PC-3 (cell line): ENCODE measurements at regions not wholly inside any gene's neighbourhood (a gene's known extent, or its start where the extent isn't known, plus 50 kb on each side); places are given as distances from the start of the nearest gene placed in this dataset.

Experiments used
- ATAC-seq: fragments of 200-7000 bp; cut with Tn5 transposase; 2 replicates; pipeline ENCODE4 v1.9.1; 2020; ENCODE audit warnings: mild to moderate bottlenecking, moderate library complexity
- BruUV-seq: library from RNA; stranded (reverse); fragments of 400-500 nt; replicated peaks from 2 replicates; lab custom pipeline; 2021; lab: Mats Ljungman, UMichigan
- CTCF ChIA-PET: fragments of 300-600 bp; sonication (Branson Sonifier 250); formaldehyde crosslinking; loops from one replicate; lab custom pipeline; 2022; ENCODE audit warnings: antibody characterized with exemption; lab: Charles Lee
- POLR2A ChIA-PET: fragments of 300-600 bp; sonication (Branson Sonifier 250); formaldehyde crosslinking; loops from one replicate; lab custom pipeline; 2022; ENCODE audit warnings: antibody characterized with exemption; ENCODE audit not compliant: unreplicated experiment; lab: Charles Lee
- DNase-seq: peaks from one replicate; pipeline ENCODE4 v3.0.0-alpha.2; 2015
- H2AFZ ChIP-seq: fragments of 300-600 bp; sonication (generic); 2 replicates; pipeline ENCODE4 v1.6.0; 2016; ENCODE audit warnings: antibody characterized with exemption, low read length
- H3F3A ChIP-seq: fragments of 300-600 bp; sonication (generic); one replicate; pipeline ENCODE4 v1.6.0; 2017; ENCODE audit warnings: antibody characterized with exemption, low read length, control low read depth, mild to moderate bottlenecking; ENCODE audit not compliant: unreplicated experiment
- H3K27ac ChIP-seq: fragments of 300-600 bp; sonication (generic); 2 replicates; pipeline ENCODE4 v1.5.1; 2016; ENCODE audit warnings: mild to moderate bottlenecking, low read length
- H3K27me3 ChIP-seq: fragments of 300-600 bp; sonication (generic); 2 replicates; pipeline ENCODE4 v1.6.1; 2016; ENCODE audit warnings: low read length, mixed read lengths
- H3K36me3 ChIP-seq: fragments of 300-600 bp; sonication (generic); 2 replicates; pipeline ENCODE4 v1.6.1; 2016; ENCODE audit warnings: low read depth, mixed run types, low read length, mixed read lengths
- H3K4me1 ChIP-seq: fragments of 300-600 bp; sonication (generic); 2 replicates; pipeline ENCODE4 v1.5.1; 2016; ENCODE audit warnings: low read length; ENCODE audit not compliant: insufficient read depth
- H3K4me2 ChIP-seq: fragments of 300-600 bp; sonication (generic); 2 replicates; pipeline ENCODE4 v1.6.0; 2016; ENCODE audit warnings: low read length
- H3K4me3 ChIP-seq: fragments of 300-600 bp; sonication (generic); 2 replicates; pipeline ENCODE4 v1.5.1; 2016; ENCODE audit warnings: mild to moderate bottlenecking, low read length, mixed read lengths
- H3K79me2 ChIP-seq: fragments of 300-600 bp; sonication (generic); 2 replicates; pipeline ENCODE4 v1.6.1; 2017; ENCODE audit warnings: low read length, mixed read lengths
- H3K9ac ChIP-seq: fragments of 300-600 bp; sonication (generic); 2 replicates; pipeline ENCODE4 v1.6.0; 2016; ENCODE audit warnings: mild to moderate bottlenecking, low read length
- H3K9me2 ChIP-seq: fragments of 300-600 bp; sonication (generic); replicated peaks from 2 replicates; pipeline ENCODE4 v1.6.1; 2016; ENCODE audit warnings: mixed run types, low read length, mixed read lengths
- H3K9me3 ChIP-seq: fragments of 300-600 bp; sonication (generic); 2 replicates; pipeline ENCODE4 v1.6.1; 2016; ENCODE audit warnings: low read length, mixed read lengths
- H4K20me1 ChIP-seq: fragments of 300-600 bp; sonication (generic); 2 replicates; pipeline ENCODE4 v1.6.1; 2016; ENCODE audit warnings: low read length, mixed read lengths
- EZH2 ChIP-seq: fragments of 300-600 bp; sonication (generic); IDR thresholded peaks from one replicate; pipeline ENCODE4 v1.6.1; 2017; ENCODE audit warnings: antibody characterized with exemption, mild to moderate bottlenecking, low read length; ENCODE audit not compliant: unreplicated experiment
- EZH2phosphoT487 ChIP-seq: fragments of 300-600 bp; sonication (generic); IDR thresholded peaks from 2 replicates; pipeline ENCODE4 v1.6.1; 2018; ENCODE audit warnings: mild to moderate bottlenecking, antibody characterized with exemption, low read length, borderline replicate concordance
- intact Hi-C: fragments of 100-400 bp; cut with micrococcal nuclease; formaldehyde crosslinking; loops from 2 replicates; pipeline ENCODE4 v1.9.0; 2023
- TF ChIP-seq, protein P1 (sequence below): fragments of 300-600 bp; sonication (generic); conservative IDR thresholded peaks from 2 replicates; pipeline ENCODE4 v1.5.1; 2017; ENCODE audit warnings: antibody characterized with exemption, low read depth, mild to moderate bottlenecking, low read length

DNA sequence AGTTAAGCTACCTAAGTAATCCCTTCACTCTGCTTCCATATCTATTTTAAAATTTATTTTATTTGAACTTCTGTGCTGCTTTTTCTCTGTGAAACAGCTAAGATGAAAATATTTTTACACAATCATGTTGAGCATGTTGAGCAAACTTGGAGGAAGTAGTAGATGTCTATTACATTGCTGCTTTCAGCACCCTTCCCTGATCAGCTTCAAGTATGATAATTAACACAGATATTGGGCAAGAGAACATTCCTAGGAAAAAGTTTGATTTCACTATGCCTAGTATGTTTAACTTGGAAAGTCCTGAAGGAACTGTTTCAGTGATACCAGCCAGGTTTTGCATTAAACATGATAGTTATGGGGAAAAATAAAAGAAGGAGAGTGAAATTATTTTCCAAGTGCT lies 283.6 kb downstream of the ELAVL2 start:
- Histone ChIP-seq H3K9me3 (no peaks in the 10 kb centered on the region), H3F3A (no peaks in the 10 kb centered on the region), H3K4me2 (no peak overlapping the region), H4K20me1 (no peaks in the 10 kb centered on the region), H3K4me3 (no peak overlapping the region), H3K79me2 (no peaks in the 10 kb centered on the region), H2AFZ (no peak overlapping the region), H3K27me3 (no peaks in the 10 kb centered on the region), H3K4me1 (peaks cover 5% of the 10 kb centered on the region; the same call in 1 of the 2 replicates), H3K36me3 (no peaks in the 10 kb centered on the region), H3K27ac (no peak overlapping the region), H3K9me2 (no peaks in the 10 kb centered on the region), H3K9ac (no peak overlapping the region)
- ATAC-seq (no peak), DNase-seq (no peak)
- intact Hi-C loops, result no loop called here
- TF ChIP-seq EZH2 (no peak), EZH2phosphoT487 (no peak)
- TF ChIP-seq, protein P1, sequence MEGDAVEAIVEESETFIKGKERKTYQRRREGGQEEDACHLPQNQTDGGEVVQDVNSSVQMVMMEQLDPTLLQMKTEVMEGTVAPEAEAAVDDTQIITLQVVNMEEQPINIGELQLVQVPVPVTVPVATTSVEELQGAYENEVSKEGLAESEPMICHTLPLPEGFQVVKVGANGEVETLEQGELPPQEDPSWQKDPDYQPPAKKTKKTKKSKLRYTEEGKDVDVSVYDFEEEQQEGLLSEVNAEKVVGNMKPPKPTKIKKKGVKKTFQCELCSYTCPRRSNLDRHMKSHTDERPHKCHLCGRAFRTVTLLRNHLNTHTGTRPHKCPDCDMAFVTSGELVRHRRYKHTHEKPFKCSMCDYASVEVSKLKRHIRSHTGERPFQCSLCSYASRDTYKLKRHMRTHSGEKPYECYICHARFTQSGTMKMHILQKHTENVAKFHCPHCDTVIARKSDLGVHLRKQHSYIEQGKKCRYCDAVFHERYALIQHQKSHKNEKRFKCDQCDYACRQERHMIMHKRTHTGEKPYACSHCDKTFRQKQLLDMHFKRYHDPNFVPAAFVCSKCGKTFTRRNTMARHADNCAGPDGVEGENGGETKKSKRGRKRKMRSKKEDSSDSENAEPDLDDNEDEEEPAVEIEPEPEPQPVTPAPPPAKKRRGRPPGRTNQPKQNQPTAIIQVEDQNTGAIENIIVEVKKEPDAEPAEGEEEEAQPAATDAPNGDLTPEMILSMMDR, result no peak
- no TSS peak for BruUV-seq
- POLR2A ChIA-PET, result interaction anchor here (0.5 kb wide), 1 partner anchor 20 kb away, joined by 4 read pairs; no protein-coding TSS in a partner anchor
- CTCF ChIA-PET, result no interaction called here

DNA sequence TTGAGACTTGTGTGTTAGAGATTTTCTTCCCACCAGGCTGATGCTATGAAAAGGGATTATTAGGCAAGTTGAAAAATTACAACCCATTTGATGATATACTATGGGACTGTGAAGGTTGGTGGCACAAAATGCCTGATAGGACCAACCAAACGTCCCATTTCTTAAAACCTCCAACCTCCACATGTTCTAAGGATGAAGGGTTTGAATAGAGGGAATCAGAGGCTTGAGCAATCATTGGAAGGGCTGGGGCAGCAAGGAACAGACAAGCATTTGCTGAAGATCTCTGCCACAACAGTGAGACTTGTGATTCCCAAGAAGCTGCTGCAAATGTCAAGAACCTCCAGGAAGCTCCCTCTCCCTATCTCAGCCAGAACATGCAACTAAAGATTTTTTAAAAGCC lies 283.1 kb downstream of the ELAVL2 start:
- POLR2A ChIA-PET, result no interaction called here
- Histone ChIP-seq H3K27ac (no peak overlapping the region), H2AFZ (no peak overlapping the region), H3F3A (no peaks in the 10 kb centered on the region), H3K27me3 (no peaks in the 10 kb centered on the region), H3K4me2 (no peak overlapping the region), H3K4me3 (no peak overlapping the region), H3K4me1 (peaks cover 5% of the 10 kb centered on the region; the same call in 1 of the 2 replicates), H3K9ac (no peak overlapping the region), H3K79me2 (no peaks in the 10 kb centered on the region), H3K36me3 (no peaks in the 10 kb centered on the region), H3K9me3 (no peaks in the 10 kb centered on the region), H3K9me2 (no peaks in the 10 kb centered on the region), H4K20me1 (no peaks in the 10 kb centered on the region)
- BruUV-seq, result no TSS peak
- CTCF ChIA-PET, result no interaction called here
- ATAC-seq (no peak), DNase-seq (no peak)
- TF ChIP-seq, protein P1, result no peak
- no peak for TF ChIP-seq EZH2phosphoT487
- no peak for TF ChIP-seq EZH2
- intact Hi-C loops, result no loop called here

DNA sequence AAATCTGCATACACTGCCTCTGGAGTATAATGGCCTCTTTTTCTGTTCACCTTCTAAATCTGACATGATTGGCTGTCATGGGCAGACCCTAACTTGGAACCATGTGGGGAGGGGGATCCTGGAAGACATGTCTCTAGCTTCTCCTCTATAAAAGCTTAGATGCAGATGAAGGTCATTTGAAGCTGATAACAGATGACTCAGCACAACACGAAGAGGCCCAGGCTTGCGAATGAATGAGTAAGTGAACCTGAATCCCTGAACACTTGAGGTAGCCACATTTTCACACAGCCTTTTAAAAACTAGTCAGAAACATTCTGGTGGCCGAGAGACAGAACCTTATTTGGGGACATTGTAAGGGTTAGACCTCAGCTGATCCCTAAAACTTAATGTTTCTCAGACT lies 282.6 kb downstream of the ELAVL2 start:
- ChIA-PET CTCF (no interaction called here), POLR2A (no interaction called here)
- peaks cover 5% of the 10 kb centered on the region; the same call in 1 of the 2 replicates for H3K4me1 ChIP-seq
- H3K9ac ChIP-seq, result no peak overlapping the region
- H3K79me2 ChIP-seq, result no peaks in the 10 kb centered on the region
- no peaks in the 10 kb centered on the region for H4K20me1 ChIP-seq
- DNase-seq (peak; percentile 11), ATAC-seq (no peak)
- H2AFZ ChIP-seq, result no peak overlapping the region
- H3K4me2 ChIP-seq, result no peak overlapping the region
- no peaks in the 10 kb centered on the region for H3K9me3 ChIP-seq
- H3K27ac ChIP-seq, result no peak overlapping the region
- H3K27me3 ChIP-seq, result no peaks in the 10 kb centered on the region
- H3K4me3 ChIP-seq, result no peak overlapping the region
- no peaks in the 10 kb centered on the region for H3K9me2 ChIP-seq
- no peak for TF ChIP-seq EZH2phosphoT487
- no peak for TF ChIP-seq EZH2
- TF ChIP-seq, protein P1, result no peak
- H3F3A ChIP-seq, result no peaks in the 10 kb centered on the region
- H3K36me3 ChIP-seq, result no peaks in the 10 kb centered on the region
- BruUV-seq, result no TSS peak
- intact Hi-C loops, result no loop called here
